Activated T-helper 1 cell treated with anti-CD3 and anti-CD28 coated beads, Interleukin-12 subunit alpha, Interleukin-12 subunit beta, Interleukin-2, Interleukin-4 antibody, amounts not matched to agents 30 ng/mL and 10 ng/mL and 1 ng/mL, durations not matched to agents 14 hours and 24 hours and 36 hours (primary cell): ENCODE measurements at regions not wholly inside any gene's neighbourhood (a gene's known extent, or its start where the extent isn't known, plus 50 kb on each side); places are given as distances from the start of the nearest gene placed in this dataset.

Experiments used
- DNase-seq: peaks from one replicate; pipeline ENCODE4 v3.0.0; 2021; ENCODE audit warnings: low spot score
- H3K27ac Mint-ChIP-seq: one replicate; pipeline ENCODE4 v1.8.0; 2021; ENCODE audit warnings: mild to moderate bottlenecking, mixed read lengths
- H3K27me3 Mint-ChIP-seq: one replicate; pipeline ENCODE4 v1.8.0; 2022; ENCODE audit warnings: mild to moderate bottlenecking, moderate library complexity, mixed read lengths; ENCODE audit not compliant: insufficient read depth
- H3K36me3 Mint-ChIP-seq: one replicate; pipeline ENCODE4 v1.8.0; 2021; ENCODE audit warnings: low read depth, mixed read lengths
- H3K4me1 Mint-ChIP-seq: one replicate; pipeline ENCODE4 v1.8.0; 2021; ENCODE audit warnings: low read depth, mixed read lengths
- H3K4me3 Mint-ChIP-seq: one replicate; pipeline ENCODE4 v1.8.0; 2021; ENCODE audit warnings: mild to moderate bottlenecking, moderate library complexity, mixed read lengths
- H3K9me3 Mint-ChIP-seq: one replicate; pipeline ENCODE4 v1.8.0; 2021; ENCODE audit warnings: mixed read lengths
- intact Hi-C: fragments of 100-400 bp; cut with micrococcal nuclease; formaldehyde crosslinking; loops from one replicate; pipeline ENCODE4 v1.15.1; 2024

DNA sequence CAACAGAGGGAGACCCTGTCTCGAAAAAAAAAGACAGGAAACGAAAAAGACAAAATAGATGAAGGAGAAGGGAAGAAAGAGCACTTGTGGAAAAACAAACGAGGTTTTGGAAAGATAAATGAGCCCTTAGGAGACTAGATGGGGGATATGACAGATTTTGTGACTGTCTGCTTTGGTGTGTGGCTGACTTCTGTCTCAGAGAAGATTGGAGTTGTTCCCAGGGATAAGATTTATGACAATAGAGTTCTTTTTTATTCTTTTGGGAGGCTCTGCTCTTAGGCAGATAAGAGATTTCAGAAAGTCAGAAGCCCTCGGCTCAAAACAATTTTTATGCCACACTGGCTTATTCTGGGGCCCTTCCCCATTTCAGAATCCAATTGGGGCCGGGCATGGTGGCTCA, 73.9 kb upstream of the ATF7IP2 start:
- Mint-ChIP-seq H3K9me3 (no peaks in the 10 kb centered on the region), H3K27me3 (no peaks in the 10 kb centered on the region), H3K4me1 (peaks cover 17% of the 10 kb centered on the region), H3K4me3 (no peak overlapping the region), H3K36me3 (no peaks in the 10 kb centered on the region), H3K27ac (no peak overlapping the region)
- DNase-seq, result no peak
- intact Hi-C loops, result loop anchor here (5.0 to 10.0 kb wide), 2 partner anchors 55 to 603 kb away; no protein-coding TSS in a partner anchor

DNA sequence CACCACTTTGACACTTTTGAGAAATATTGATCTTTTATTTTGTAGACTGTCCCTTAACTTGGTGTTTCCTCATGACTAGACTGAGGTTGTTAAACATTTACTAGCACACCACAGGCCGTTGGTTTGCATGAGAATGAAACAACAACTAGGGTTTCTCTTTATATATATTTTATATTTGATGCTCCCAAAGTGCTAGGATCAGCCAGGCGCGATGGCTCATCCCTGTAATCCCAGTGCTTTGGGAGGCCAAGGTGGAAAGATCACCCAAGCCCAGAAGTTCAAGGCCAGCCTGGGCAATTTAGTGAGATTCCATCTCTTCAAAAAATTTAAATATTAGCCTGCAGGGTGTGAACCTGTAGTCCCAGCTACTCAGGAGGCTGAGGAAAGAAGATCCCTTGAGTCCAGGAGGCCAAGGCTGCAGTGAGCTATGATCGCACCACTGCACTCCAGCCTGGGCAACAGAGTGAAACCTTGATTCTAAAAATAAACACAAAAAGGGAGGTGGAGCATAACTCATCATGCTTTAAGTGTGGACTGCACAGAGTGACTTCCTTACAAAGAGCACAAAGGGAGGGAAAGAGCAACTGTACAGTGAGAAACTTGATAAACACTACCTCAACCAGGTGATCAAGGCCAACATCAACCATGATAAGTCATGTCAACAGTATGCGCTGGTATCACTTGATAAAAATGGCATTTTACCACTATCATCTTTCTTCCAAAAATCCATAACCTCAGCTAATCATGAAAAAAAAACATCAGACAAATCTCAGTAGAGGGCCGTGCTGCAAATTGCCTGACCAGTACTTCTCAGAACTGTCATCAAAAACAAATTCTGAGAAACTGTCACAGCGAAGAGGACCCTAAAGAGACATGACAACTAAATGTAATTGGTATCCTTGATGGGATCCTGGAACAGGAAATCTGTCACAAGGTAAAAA, 72.8 kb upstream of the ATF7IP2 start:
- DNase-seq, result no peak
- Mint-ChIP-seq H3K27ac (no peak overlapping the region), H3K4me1 (peaks cover 17% of the 10 kb centered on the region), H3K36me3 (no peaks in the 10 kb centered on the region), H3K9me3 (no peaks in the 10 kb centered on the region), H3K27me3 (no peaks in the 10 kb centered on the region), H3K4me3 (no peak overlapping the region)
- intact Hi-C loops, result loop anchor here (5.0 to 10.0 kb wide), 2 partner anchors 56 to 602 kb away; no protein-coding TSS in a partner anchor

- DNase-seq, result no peak
- Mint-ChIP-seq H3K36me3 (no peaks in the 10 kb centered on the region), H3K4me3 (no peak overlapping the region), H3K4me1 (peaks cover 17% of the 10 kb centered on the region), H3K27ac (no peak overlapping the region), H3K9me3 (no peaks in the 10 kb centered on the region), H3K27me3 (no peaks in the 10 kb centered on the region)
- intact Hi-C loops, result loop anchor here (1.0 to 10.0 kb wide), 4 partner anchors 57 to 600 kb away; no protein-coding TSS in a partner anchor
These were observed 71.5 kb upstream of the ATF7IP2 start for GRCh38 chr16:10314317-10314716.

DNA sequence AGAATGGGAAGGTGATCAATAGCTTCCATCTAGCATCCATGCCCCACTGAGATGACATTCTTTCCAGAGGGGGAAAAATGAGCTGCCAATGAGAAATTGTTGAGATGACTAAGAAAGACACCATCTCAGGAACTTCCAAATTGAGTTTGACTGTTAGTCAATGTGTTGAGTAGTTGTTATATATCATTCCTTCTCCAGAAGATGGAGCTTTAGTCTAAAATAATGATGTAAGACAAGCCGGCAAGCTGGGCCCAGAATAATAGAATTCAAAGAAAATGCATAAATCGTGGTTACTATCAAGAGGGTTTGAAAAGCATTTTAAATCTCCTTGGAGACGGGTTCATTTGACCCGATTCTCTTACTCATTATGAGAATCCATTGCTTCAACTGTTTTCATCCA, 71.0 kb upstream of the ATF7IP2 start:
- Mint-ChIP-seq H3K27me3 (no peaks in the 10 kb centered on the region), H3K36me3 (no peaks in the 10 kb centered on the region), H3K4me1 (peaks cover 17% of the 10 kb centered on the region), H3K9me3 (no peaks in the 10 kb centered on the region), H3K4me3 (no peak overlapping the region), H3K27ac (no peak overlapping the region)
- no peak for DNase-seq
- intact Hi-C loops, result loop anchor here (1.0 to 10.0 kb wide), 5 partner anchors 58 to 600 kb away; no protein-coding TSS in a partner anchor

- no peak overlapping the region for H3K4me3 Mint-ChIP-seq
- intact Hi-C loops, result loop anchor here (5.0 to 10.0 kb wide), 2 partner anchors 395 to 597 kb away; no protein-coding TSS in a partner anchor
- peaks cover 16% of the 10 kb centered on the region for H3K4me1 Mint-ChIP-seq
- no peaks in the 10 kb centered on the region for H3K9me3 Mint-ChIP-seq
- no peaks in the 10 kb centered on the region for H3K36me3 Mint-ChIP-seq
- peaks cover 2% of the 10 kb centered on the region for H3K27me3 Mint-ChIP-seq
- H3K27ac Mint-ChIP-seq, result no peak overlapping the region
- DNase-seq, result no peak
These were observed 68.3 kb upstream of the ATF7IP2 start for GRCh38 chr16:10317425-10318001.

GRCh38 chr16:10318798-10319500, 66.9 kb upstream of the ATF7IP2 start:
- H3K4me3 Mint-ChIP-seq, result no peak overlapping the region
- H3K4me1 Mint-ChIP-seq, result peaks cover 13% of the 10 kb centered on the region
- DNase-seq, result no peak
- intact Hi-C loops, result loop anchor here (5.0 to 10.0 kb wide), 2 partner anchors 393 to 596 kb away; no protein-coding TSS in a partner anchor
- peaks cover 2% of the 10 kb centered on the region for H3K27me3 Mint-ChIP-seq
- H3K9me3 Mint-ChIP-seq, result no peaks in the 10 kb centered on the region
- no peaks in the 10 kb centered on the region for H3K36me3 Mint-ChIP-seq
- H3K27ac Mint-ChIP-seq, result no peak overlapping the region

- no peak for DNase-seq
- Mint-ChIP-seq H3K27ac (no peak overlapping the region), H3K36me3 (peaks cover 3% of the 10 kb centered on the region), H3K9me3 (peaks cover 6% of the 10 kb centered on the region), H3K4me3 (no peak overlapping the region), H3K4me1 (peaks cover 13% of the 10 kb centered on the region), H3K27me3 (peaks cover 4% of the 10 kb centered on the region)
- intact Hi-C loops, result no loop called here
These were observed 64.2 kb upstream of the ATF7IP2 start for GRCh38 chr16:10321407-10322387.

DNA sequence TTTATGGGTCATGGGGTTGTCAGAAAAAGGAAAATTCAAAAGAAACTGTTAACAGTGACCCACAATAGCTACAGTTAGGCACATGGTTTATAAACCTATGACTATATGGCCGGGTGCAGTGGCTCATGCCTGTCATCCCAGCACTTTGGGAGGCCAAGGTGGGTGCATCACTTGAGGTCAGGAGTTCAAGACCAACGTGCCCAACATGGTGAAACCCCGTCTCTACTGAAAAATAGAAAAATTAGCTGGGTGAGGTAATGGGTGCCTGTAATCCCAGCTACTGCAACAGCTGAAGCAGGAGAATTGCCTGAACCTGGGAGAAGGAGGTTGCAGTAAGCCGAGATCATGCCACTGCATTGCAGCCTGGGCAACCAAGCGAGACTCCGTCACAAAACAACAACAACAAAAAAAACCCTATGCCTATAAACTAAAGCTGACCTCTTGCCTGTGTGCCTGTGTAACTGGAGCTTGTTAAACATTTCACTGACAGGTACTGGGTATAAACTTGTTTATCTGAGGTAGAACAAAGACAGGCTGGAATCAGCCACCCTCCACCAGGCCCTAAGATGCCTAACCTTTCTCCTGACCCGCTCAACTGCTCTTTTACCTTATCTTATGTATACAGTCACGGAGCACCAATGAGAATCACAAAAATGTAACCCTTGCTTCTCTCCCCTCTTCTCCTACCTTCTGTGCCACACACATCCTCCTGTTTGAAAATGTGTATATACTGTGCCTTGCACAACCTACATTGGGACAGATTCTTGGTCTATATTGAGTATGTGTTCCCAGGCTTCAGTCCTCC, 62.9 kb upstream of the ATF7IP2 start:
- no peak for DNase-seq
- H3K4me1 Mint-ChIP-seq, result peaks cover 17% of the 10 kb centered on the region
- peaks cover 7% of the 10 kb centered on the region for H3K36me3 Mint-ChIP-seq
- no peak overlapping the region for H3K27ac Mint-ChIP-seq
- peaks cover 10% of the 10 kb centered on the region for H3K9me3 Mint-ChIP-seq
- intact Hi-C loops, result no loop called here
- no peak overlapping the region for H3K4me3 Mint-ChIP-seq
- H3K27me3 Mint-ChIP-seq, result peaks cover 4% of the 10 kb centered on the region

DNA sequence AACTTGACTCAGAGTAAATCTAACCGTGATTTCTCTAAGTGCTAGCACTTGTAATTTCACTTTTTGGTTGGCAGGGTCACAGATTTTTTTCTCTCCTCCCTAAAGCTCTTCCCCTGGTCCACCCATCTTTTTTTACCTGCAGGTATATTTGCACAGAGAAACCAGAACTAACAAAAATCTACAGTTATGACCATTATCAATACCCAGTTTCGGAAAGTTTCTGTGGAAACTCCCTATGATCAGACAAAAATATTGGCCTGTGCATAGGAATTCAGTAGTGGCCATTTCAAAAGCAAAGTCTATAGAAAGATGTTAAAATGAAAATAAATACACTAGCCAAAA, 62.4 kb upstream of the ATF7IP2 start:
- DNase-seq, result no peak
- Mint-ChIP-seq H3K36me3 (peaks cover 7% of the 10 kb centered on the region), H3K27ac (no peak overlapping the region)

DNA sequence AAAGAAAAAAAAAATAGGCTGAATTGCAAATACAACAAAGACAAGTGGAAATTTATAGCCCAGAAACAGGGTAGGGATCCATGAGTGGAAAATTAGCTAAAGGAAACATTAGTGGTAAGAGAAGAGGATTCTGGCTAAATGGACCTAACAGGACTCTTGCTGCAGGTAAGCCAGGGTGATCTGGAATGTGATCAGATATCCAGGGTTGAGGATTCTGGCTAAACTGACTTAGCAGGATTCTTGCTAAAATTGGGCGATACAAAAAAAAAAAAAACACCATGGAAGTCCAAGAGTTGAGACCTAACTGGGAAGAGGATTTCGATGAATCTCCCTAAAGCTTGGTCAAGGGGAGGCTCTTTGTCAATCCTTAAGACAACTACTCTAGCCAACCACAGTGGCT, 61.7 kb upstream of the ATF7IP2 start:
- intact Hi-C loops, result no loop called here
- peaks cover 4% of the 10 kb centered on the region for H3K27me3 Mint-ChIP-seq
- no peak overlapping the region for H3K27ac Mint-ChIP-seq
- H3K36me3 Mint-ChIP-seq, result peaks cover 7% of the 10 kb centered on the region
- H3K4me1 Mint-ChIP-seq, result peaks cover 22% of the 10 kb centered on the region
- H3K4me3 Mint-ChIP-seq, result no peak overlapping the region
- H3K9me3 Mint-ChIP-seq, result peaks cover 10% of the 10 kb centered on the region
- no peak for DNase-seq

More for the DNA sequence above, 62.4 kb upstream of the ATF7IP2 start:
- H3K4me1 Mint-ChIP-seq, result peaks cover 21% of the 10 kb centered on the region
- peaks cover 10% of the 10 kb centered on the region for H3K9me3 Mint-ChIP-seq
- no peak overlapping the region for H3K4me3 Mint-ChIP-seq
- intact Hi-C loops, result no loop called here
- peaks cover 4% of the 10 kb centered on the region for H3K27me3 Mint-ChIP-seq

GRCh38 chr16:10325783-10326543, 59.9 kb upstream of the ATF7IP2 start:
- H3K4me3 Mint-ChIP-seq, result no peak overlapping the region
- intact Hi-C loops, result no loop called here
- H3K4me1 Mint-ChIP-seq, result peaks cover 35% of the 10 kb centered on the region
- H3K27me3 Mint-ChIP-seq, result peaks cover 4% of the 10 kb centered on the region
- no peak overlapping the region for H3K27ac Mint-ChIP-seq
- DNase-seq, result no peak
- H3K36me3 Mint-ChIP-seq, result peaks cover 7% of the 10 kb centered on the region
- peaks cover 10% of the 10 kb centered on the region for H3K9me3 Mint-ChIP-seq
